DND-41 (cell line): ENCODE measurements at regions not wholly inside any gene's neighbourhood (a gene's known extent, or its start where the extent isn't known, plus 50 kb on each side); places are given as distances from the start of the nearest gene placed in this dataset.

Experiments
- ATAC-seq: fragments of 200-7000 bp; cut with Tn5 transposase; 3 replicates; pipeline ENCODE4 v1.9.1; 2021; ENCODE audit warnings: low read depth; ENCODE audit not compliant: insufficient read depth
- DNase-seq: peaks from one replicate; pipeline ENCODE4 v3.0.0-alpha.2; 2020
- H2AFZ ChIP-seq: 2 replicates; pipeline ENCODE4 v1.6.0; 2012; ENCODE audit warnings: low read depth, low read length
- H3K27ac ChIP-seq: 2 replicates; pipeline ENCODE4 v1.5.1; 2012; ENCODE audit warnings: low read length, inconsistent platforms
- H3K27me3 ChIP-seq: fragments of 200-600 bp; sonication (generic); 2 replicates; pipeline ENCODE4 v1.6.0; 2012; ENCODE audit warnings: low read length, mild to moderate bottlenecking, inconsistent platforms; ENCODE audit not compliant: insufficient read depth, poor library complexity
- H3K36me3 ChIP-seq: 2 replicates; pipeline ENCODE4 v1.5.1; 2012; ENCODE audit warnings: low read length, inconsistent platforms; ENCODE audit not compliant: insufficient read depth
- H3K4me1 ChIP-seq: 2 replicates; pipeline ENCODE4 v1.5.1; 2012; ENCODE audit warnings: mild to moderate bottlenecking, low read length; ENCODE audit not compliant: insufficient read depth
- H3K4me2 ChIP-seq: 2 replicates; pipeline ENCODE4 v1.6.0; 2012; ENCODE audit warnings: mild to moderate bottlenecking, moderate library complexity, low read length, inconsistent platforms; ENCODE audit not compliant: insufficient read depth
- H3K4me3 ChIP-seq, 2 experiments: fragments of 200-600 bp in 1 of 2; shearing (Covaris generic) in 1 of 2; 2 replicates each; pipeline ENCODE4 v1.5.1; 2012 to 2016; ENCODE audit warnings: inconsistent platforms in 2 of 2, low read length in 2 of 2, mild to moderate bottlenecking in 2 of 2, low read depth in 1 of 2, moderate library complexity in 1 of 2
- H3K79me2 ChIP-seq: 2 replicates; pipeline ENCODE4 v1.6.0; 2012; ENCODE audit warnings: low read length, inconsistent platforms; ENCODE audit not compliant: insufficient read depth
- H3K9ac ChIP-seq: 2 replicates; pipeline ENCODE4 v1.6.0; 2012; ENCODE audit warnings: low read depth, mild to moderate bottlenecking, inconsistent platforms, low read length, moderate library complexity
- H3K9me3 ChIP-seq: 2 replicates; pipeline ENCODE4 v1.5.1; 2012; ENCODE audit warnings: low read length, moderate library complexity, mild to moderate bottlenecking, inconsistent platforms; ENCODE audit not compliant: insufficient read depth, severe bottlenecking
- H4K20me1 ChIP-seq: 2 replicates; pipeline ENCODE4 v1.6.0; 2012; ENCODE audit warnings: low read length; ENCODE audit not compliant: insufficient read depth
- CTCF ChIP-seq: IDR thresholded peaks from 2 replicates; pipeline ENCODE4 v1.5.1; 2012; ENCODE audit warnings: borderline replicate concordance, low read length, moderate library complexity, mild to moderate bottlenecking; ENCODE audit not compliant: poor library complexity, severe bottlenecking; ENCODE audit errors: extremely low read depth
- EZH2 ChIP-seq: IDR thresholded peaks from 3 replicates; pipeline ENCODE4 v1.6.1; 2012; ENCODE audit warnings: borderline replicate concordance, low read depth, mild to moderate bottlenecking, moderate library complexity, low read length, inconsistent platforms; ENCODE audit not compliant: severe bottlenecking

- H3K27me3 ChIP-seq: no peaks in the 10 kb centered on the region
- H3K36me3 ChIP-seq: no peaks in the 10 kb centered on the region
- H3K9me3 ChIP-seq: no peaks in the 10 kb centered on the region
- H2AFZ ChIP-seq: no peak overlapping the region
- no peak overlapping the region for H3K9ac ChIP-seq
- H3K4me2 ChIP-seq: no peak overlapping the region
- H3K79me2 ChIP-seq: no peaks in the 10 kb centered on the region
- no peaks in the 10 kb centered on the region for H3K4me1 ChIP-seq
- no peak for DNase-seq
- TF ChIP-seq EZH2: no peak
- TF ChIP-seq CTCF: no peak
- ATAC-seq: no peak
- no peak overlapping the region for H3K27ac ChIP-seq
- no peaks in the 10 kb centered on the region for H4K20me1 ChIP-seq
- no peak overlapping the region for H3K4me3 ChIP-seq
Measured at GRCh38 chr2:18445433-18446320, 114.8 kb downstream of the RDH14 start.

- H3K79me2 ChIP-seq: no peaks in the 10 kb centered on the region
- DNase-seq: no peak
- H3K4me1 ChIP-seq: no peaks in the 10 kb centered on the region
- no peaks in the 10 kb centered on the region for H3K36me3 ChIP-seq
- H4K20me1 ChIP-seq: no peaks in the 10 kb centered on the region
- no peaks in the 10 kb centered on the region for H3K27me3 ChIP-seq
- no peak overlapping the region for H3K4me3 ChIP-seq
- no peak overlapping the region for H3K4me2 ChIP-seq
- TF ChIP-seq EZH2 (no peak), CTCF (no peak)
- H3K27ac ChIP-seq: no peak overlapping the region
- no peak overlapping the region for H2AFZ ChIP-seq
- no peak overlapping the region for H3K9ac ChIP-seq
- H3K9me3 ChIP-seq: no peaks in the 10 kb centered on the region
- no peak for ATAC-seq
Measured at GRCh38 chr2:18444806-18445205, 115.6 kb downstream of the RDH14 start.

GRCh38 chr2:18441583-18441982 lies 118.9 kb downstream of the RDH14 start:
- H3K27me3 ChIP-seq: no peaks in the 10 kb centered on the region
- no peaks in the 10 kb centered on the region for H3K36me3 ChIP-seq
- no peak overlapping the region for H3K9ac ChIP-seq
- H4K20me1 ChIP-seq: no peaks in the 10 kb centered on the region
- DNase-seq: no peak
- H3K4me2 ChIP-seq: no peak overlapping the region
- H3K4me1 ChIP-seq: no peaks in the 10 kb centered on the region
- ATAC-seq: no peak
- H3K9me3 ChIP-seq: no peaks in the 10 kb centered on the region
- H3K27ac ChIP-seq: no peak overlapping the region
- H2AFZ ChIP-seq: no peak overlapping the region
- H3K4me3 ChIP-seq: no peak overlapping the region
- TF ChIP-seq CTCF: no peak
- no peak for TF ChIP-seq EZH2
- H3K79me2 ChIP-seq: no peaks in the 10 kb centered on the region
